Neural cell (in vitro differentiated cells): ENCODE measurements at regions not wholly inside any gene's neighbourhood (a gene's known extent, or its start where the extent isn't known, plus 50 kb on each side); places are given as distances from the start of the nearest gene placed in this dataset.

Experiments
- H2AFZ ChIP-seq: fragments of 200-600, 300-800 bp; sonication (generic), shearing (Covaris generic); 2 replicates; pipeline ENCODE4 v1.6.0; 2014; ENCODE audit warnings: low read depth, mild to moderate bottlenecking, antibody characterized with exemption, low read length, moderate library complexity
- H3F3A ChIP-seq: fragments of 200-600 bp; shearing (Covaris generic); 2 replicates; pipeline ENCODE4 v1.6.1; 2016; ENCODE audit warnings: mild to moderate bottlenecking, moderate library complexity, mixed read lengths, antibody characterized with exemption, low read length; ENCODE audit not compliant: insufficient read depth, poor library complexity, severe bottlenecking
- H3K27ac ChIP-seq: fragments of 200-600, 300-800 bp; sonication (generic), shearing (Covaris generic); 2 replicates; pipeline ENCODE4 v1.5.1; 2014; ENCODE audit warnings: mild to moderate bottlenecking, low read length, moderate library complexity
- H3K27me3 ChIP-seq: fragments of 300-800, 200-600 bp; sonication (generic), shearing (Covaris generic); 2 replicates; pipeline ENCODE4 v1.6.0; 2014; ENCODE audit warnings: mild to moderate bottlenecking, low read depth, low read length, moderate library complexity; ENCODE audit not compliant: insufficient read depth
- H3K36me3 ChIP-seq: fragments of 300-800, 200-600 bp; sonication (generic), shearing (Covaris generic); 2 replicates; pipeline ENCODE4 v1.5.1; 2014; ENCODE audit warnings: mild to moderate bottlenecking, antibody characterized with exemption, low read length, moderate library complexity; ENCODE audit not compliant: insufficient read depth
- H3K4me2 ChIP-seq: fragments of 300-800, 200-600 bp; sonication (generic), shearing (Covaris generic); 2 replicates; pipeline ENCODE4 v1.6.0; 2014; ENCODE audit warnings: mild to moderate bottlenecking, low read length
- H3K4me3 ChIP-seq: fragments of 300-800, 200-600 bp; sonication (generic), shearing (Covaris generic); 2 replicates; pipeline ENCODE4 v1.5.1; 2014; ENCODE audit warnings: mild to moderate bottlenecking, low read length, moderate library complexity
- H3K79me2 ChIP-seq: fragments of 200-600 bp; shearing (Covaris generic); replicated peaks from 2 replicates; pipeline ENCODE4 v1.6.0; 2014; ENCODE audit warnings: mild to moderate bottlenecking, low read length, moderate library complexity; ENCODE audit not compliant: insufficient read depth
- H3K9ac ChIP-seq: fragments of 300-800, 200-600 bp; sonication (generic), shearing (Covaris generic); 2 replicates; pipeline ENCODE4 v1.6.1; 2016; ENCODE audit warnings: mild to moderate bottlenecking, low read length, mixed read lengths
- H3K9me2 ChIP-seq: fragments of 200-600 bp; shearing (Covaris generic); 2 replicates; pipeline ENCODE4 v1.6.1; 2016; ENCODE audit warnings: mild to moderate bottlenecking, low read length, mixed read lengths; ENCODE audit not compliant: insufficient read depth
- H3K9me3 ChIP-seq: fragments of 200-600, 300-800 bp; sonication (generic), shearing (Covaris generic); 2 replicates; pipeline ENCODE4 v1.6.1; 2016; ENCODE audit warnings: mild to moderate bottlenecking, mixed run types, low read length, moderate library complexity, mixed read lengths
- H4K20me1 ChIP-seq: fragments of 200-600 bp; shearing (Covaris generic); 2 replicates; pipeline ENCODE4 v1.6.1; 2016; ENCODE audit warnings: mild to moderate bottlenecking, mixed run types; ENCODE audit not compliant: insufficient read depth
- EP300 ChIP-seq: fragments of 450-650 bp; conservative IDR thresholded peaks from 2 replicates; pipeline ENCODE4 v1.6.1; 2014; ENCODE audit warnings: antibody characterized with exemption, mild to moderate bottlenecking, moderate library complexity; ENCODE audit not compliant: poor library complexity, severe bottlenecking
- EZH2 ChIP-seq: fragments of 200-600, 300-800 bp; shearing (Covaris generic), sonication (generic); IDR thresholded peaks from 2 replicates; pipeline ENCODE4 v1.6.1; 2014; ENCODE audit warnings: antibody characterized with exemption, low read length, borderline replicate concordance, mild to moderate bottlenecking; ENCODE audit not compliant: insufficient read depth, poor library complexity, severe bottlenecking
- MXI1 ChIP-seq: fragments of 450-650 bp; conservative IDR thresholded peaks from 2 replicates; pipeline ENCODE4 v1.6.1; 2014; ENCODE audit warnings: antibody characterized with exemption, mild to moderate bottlenecking; ENCODE audit not compliant: poor library complexity, severe bottlenecking
- POLR2AphosphoS5 ChIP-seq: IDR thresholded peaks from 2 replicates; pipeline ENCODE4 v1.6.1; 2012
- RAD21 ChIP-seq: fragments of 450-650 bp; conservative IDR thresholded peaks from 2 replicates; pipeline ENCODE4 v1.6.1; 2014; ENCODE audit warnings: antibody characterized with exemption, mild to moderate bottlenecking, moderate library complexity
- SMC3 ChIP-seq: fragments of 450-650 bp; conservative IDR thresholded peaks from 2 replicates; pipeline ENCODE4 v1.6.1; 2014; ENCODE audit warnings: antibody characterized with exemption, mild to moderate bottlenecking, moderate library complexity; ENCODE audit not compliant: poor library complexity
- TAF1 ChIP-seq: IDR thresholded peaks from 2 replicates; pipeline ENCODE4 v1.6.1; 2012; ENCODE audit warnings: low read depth
- TF ChIP-seq, protein P1 (sequence below): IDR thresholded peaks from 2 replicates; pipeline ENCODE4 v1.6.1; 2012; ENCODE audit warnings: borderline replicate concordance
- TF ChIP-seq, protein P2 (sequence below): fragments of 450-650 bp; IDR thresholded peaks from 2 replicates; pipeline ENCODE4 v1.5.1; 2014; ENCODE audit warnings: antibody characterized with exemption, mild to moderate bottlenecking, moderate library complexity; ENCODE audit not compliant: poor library complexity, severe bottlenecking

DNA sequence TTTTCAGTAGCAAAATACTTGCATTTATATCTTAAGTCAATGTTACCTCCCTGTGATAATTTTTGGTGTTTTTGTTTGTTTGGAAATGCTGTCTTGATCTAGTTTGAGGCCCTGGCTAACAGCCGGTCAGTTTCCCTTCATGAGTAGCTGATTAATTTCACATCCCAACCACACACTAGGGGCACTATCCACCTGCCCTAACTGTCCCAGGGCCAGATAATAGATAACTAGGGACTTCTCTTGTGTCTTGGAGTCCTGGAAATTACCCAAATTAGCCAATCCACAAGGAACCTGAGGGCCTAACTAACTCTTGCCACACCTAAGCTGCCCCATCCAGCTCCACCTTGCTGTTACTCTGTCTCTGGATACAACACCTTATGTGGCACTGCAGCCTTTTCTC, 399.9 kb downstream of the FOXG1 start:
- Histone ChIP-seq H3K36me3 (no peaks in the 10 kb centered on the region), H3K4me2 (no peak overlapping the region), H2AFZ (no peak overlapping the region), H3K4me3 (no peak overlapping the region), H3K79me2 (no peaks in the 10 kb centered on the region), H4K20me1 (no peaks in the 10 kb centered on the region), H3K9me2 (no peaks in the 10 kb centered on the region), H3K27me3 (no peaks in the 10 kb centered on the region), H3K9ac (no peak overlapping the region), H3K9me3 (no peaks in the 10 kb centered on the region), H3K27ac (no peak overlapping the region), H3F3A (no peaks in the 10 kb centered on the region)
- TF ChIP-seq MXI1 (no peak), SMC3 (no peak), POLR2AphosphoS5 (no peak), EP300 (no peak), TAF1 (no peak), RAD21 (no peak), EZH2 (no peak)
- TF ChIP-seq, protein P1, sequence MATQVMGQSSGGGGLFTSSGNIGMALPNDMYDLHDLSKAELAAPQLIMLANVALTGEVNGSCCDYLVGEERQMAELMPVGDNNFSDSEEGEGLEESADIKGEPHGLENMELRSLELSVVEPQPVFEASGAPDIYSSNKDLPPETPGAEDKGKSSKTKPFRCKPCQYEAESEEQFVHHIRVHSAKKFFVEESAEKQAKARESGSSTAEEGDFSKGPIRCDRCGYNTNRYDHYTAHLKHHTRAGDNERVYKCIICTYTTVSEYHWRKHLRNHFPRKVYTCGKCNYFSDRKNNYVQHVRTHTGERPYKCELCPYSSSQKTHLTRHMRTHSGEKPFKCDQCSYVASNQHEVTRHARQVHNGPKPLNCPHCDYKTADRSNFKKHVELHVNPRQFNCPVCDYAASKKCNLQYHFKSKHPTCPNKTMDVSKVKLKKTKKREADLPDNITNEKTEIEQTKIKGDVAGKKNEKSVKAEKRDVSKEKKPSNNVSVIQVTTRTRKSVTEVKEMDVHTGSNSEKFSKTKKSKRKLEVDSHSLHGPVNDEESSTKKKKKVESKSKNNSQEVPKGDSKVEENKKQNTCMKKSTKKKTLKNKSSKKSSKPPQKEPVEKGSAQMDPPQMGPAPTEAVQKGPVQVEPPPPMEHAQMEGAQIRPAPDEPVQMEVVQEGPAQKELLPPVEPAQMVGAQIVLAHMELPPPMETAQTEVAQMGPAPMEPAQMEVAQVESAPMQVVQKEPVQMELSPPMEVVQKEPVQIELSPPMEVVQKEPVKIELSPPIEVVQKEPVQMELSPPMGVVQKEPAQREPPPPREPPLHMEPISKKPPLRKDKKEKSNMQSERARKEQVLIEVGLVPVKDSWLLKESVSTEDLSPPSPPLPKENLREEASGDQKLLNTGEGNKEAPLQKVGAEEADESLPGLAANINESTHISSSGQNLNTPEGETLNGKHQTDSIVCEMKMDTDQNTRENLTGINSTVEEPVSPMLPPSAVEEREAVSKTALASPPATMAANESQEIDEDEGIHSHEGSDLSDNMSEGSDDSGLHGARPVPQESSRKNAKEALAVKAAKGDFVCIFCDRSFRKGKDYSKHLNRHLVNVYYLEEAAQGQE, result no peak
- TF ChIP-seq, protein P2, sequence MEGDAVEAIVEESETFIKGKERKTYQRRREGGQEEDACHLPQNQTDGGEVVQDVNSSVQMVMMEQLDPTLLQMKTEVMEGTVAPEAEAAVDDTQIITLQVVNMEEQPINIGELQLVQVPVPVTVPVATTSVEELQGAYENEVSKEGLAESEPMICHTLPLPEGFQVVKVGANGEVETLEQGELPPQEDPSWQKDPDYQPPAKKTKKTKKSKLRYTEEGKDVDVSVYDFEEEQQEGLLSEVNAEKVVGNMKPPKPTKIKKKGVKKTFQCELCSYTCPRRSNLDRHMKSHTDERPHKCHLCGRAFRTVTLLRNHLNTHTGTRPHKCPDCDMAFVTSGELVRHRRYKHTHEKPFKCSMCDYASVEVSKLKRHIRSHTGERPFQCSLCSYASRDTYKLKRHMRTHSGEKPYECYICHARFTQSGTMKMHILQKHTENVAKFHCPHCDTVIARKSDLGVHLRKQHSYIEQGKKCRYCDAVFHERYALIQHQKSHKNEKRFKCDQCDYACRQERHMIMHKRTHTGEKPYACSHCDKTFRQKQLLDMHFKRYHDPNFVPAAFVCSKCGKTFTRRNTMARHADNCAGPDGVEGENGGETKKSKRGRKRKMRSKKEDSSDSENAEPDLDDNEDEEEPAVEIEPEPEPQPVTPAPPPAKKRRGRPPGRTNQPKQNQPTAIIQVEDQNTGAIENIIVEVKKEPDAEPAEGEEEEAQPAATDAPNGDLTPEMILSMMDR, result no peak

- Histone ChIP-seq H3K4me2 (no peak overlapping the region), H2AFZ (no peak overlapping the region), H3K4me3 (no peak overlapping the region), H3K79me2 (no peaks in the 10 kb centered on the region), H3K36me3 (no peaks in the 10 kb centered on the region), H3K9me3 (peaks cover 5% of the 10 kb centered on the region), H3K27ac (no peak overlapping the region), H3K9me2 (no peaks in the 10 kb centered on the region), H3K27me3 (no peaks in the 10 kb centered on the region), H3F3A (no peaks in the 10 kb centered on the region), H3K9ac (no peak overlapping the region), H4K20me1 (no peaks in the 10 kb centered on the region)
- TF ChIP-seq EZH2 (no peak), EP300 (no peak), MXI1 (no peak), TAF1 (no peak), RAD21 (no peak), SMC3 (no peak), POLR2AphosphoS5 (no peak)
- TF ChIP-seq, protein P1, result no peak
- TF ChIP-seq, protein P2, result no peak
These were observed 401.6 kb downstream of the FOXG1 start for GRCh38 chr14:29168149-29168548.
